GDM1 (cell line): ENCODE measurements at regions not wholly inside any gene's neighbourhood (a gene's known extent, or its start where the extent isn't known, plus 50 kb on each side); places are given as distances from the start of the nearest gene placed in this dataset.

Experiments
- DNase-seq: peaks from one replicate; lab custom pipeline; 2025; lab: John Stamatoyannopoulos, UW

DNA sequence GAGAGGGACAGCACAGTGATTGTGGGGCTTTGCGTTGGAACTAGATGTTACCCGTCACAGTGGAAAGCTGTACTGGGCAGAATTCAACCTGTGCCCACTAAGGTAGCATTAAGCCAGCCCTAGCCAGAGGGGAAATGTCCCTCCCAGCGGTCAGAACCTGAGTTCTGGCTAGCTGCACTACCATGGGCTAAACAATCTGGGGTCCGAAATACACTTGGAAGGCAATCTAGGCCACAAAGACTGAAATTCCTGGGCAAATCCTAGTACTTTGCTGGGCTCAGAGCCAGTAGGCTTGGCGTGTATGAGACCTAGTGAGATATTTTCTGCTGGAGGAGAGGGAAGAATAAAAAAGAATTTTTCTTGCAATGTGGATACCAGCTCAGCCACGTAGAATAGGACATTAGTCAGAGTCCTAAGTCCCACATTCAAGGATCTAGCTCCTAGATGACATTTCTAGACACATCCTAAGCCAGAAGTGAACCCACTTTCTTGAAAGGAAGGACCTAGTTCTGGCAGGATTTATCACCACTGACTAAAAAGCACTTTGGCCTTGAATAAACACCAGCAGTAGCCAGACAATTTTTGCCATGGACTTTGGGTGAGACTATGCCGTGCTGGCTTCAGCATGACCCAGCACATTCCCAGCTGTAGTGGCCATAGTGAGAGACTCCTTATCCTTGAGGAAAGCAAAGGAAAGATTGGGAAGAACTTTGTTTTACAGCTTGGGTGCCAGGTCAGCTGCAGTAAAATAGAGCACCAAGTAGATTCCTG lies 618.0 kb downstream of the BRINP1 start:
- no peak for DNase-seq

GRCh38 chr9:118751848-118752223 lies 617.4 kb downstream of the BRINP1 start:
- DNase-seq, result no peak

DNA sequence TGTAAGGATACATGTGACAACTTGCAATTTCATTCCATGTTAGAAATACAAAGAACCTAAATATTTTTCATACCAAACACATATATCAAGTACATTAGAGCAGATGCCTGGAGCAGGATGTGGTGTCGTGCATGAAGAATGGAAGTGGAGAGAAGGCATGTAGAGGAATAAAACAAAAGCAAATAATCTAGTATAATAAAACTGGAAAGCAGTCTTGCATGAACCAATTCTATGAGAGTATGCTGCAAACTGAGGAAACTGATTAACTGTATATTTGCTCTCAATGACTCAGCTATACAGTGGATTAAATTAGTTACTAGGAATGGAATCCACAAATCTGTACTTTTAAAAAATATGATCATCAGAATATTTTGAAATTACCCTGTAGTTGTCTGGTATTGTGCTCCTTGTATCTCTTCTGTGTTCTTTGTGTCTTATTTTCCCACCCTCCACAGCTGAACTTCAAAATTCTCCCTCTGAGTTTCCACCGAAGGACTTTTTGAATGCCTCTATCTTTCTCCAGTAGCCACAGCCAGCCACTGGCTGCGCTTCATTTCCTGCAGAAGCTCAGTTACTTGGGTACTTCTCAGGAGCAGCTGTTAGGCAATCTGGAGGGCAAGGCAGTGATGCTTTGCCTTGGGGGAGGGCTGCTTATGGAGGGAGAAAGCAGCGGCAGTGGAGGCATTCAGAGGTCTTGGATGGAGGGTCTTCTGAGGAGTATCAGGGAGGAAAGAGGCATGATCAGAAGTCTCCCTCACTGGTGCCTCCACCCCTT lies 608.0 kb downstream of the BRINP1 start:
- DNase-seq, result no peak

DNA sequence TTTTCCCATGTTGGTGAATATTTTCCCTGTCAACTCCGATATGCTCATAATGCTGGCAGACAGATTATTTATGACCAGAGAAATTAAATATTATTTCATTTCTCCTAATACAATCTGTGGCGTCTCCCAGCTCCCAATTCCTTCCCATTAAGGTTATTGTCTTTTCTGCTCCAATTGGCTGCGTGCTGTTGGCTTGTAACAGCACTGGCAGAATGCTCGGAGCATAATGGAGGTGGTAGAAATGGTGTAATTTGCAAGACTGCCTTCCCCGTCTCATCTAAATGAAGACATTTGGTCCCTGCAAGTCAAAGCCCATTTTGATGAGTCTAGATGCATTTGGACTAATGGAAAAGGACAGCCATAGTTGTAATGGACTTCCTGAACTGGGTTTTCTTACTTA lies 601.7 kb downstream of the BRINP1 start:
- no peak for DNase-seq

DNA sequence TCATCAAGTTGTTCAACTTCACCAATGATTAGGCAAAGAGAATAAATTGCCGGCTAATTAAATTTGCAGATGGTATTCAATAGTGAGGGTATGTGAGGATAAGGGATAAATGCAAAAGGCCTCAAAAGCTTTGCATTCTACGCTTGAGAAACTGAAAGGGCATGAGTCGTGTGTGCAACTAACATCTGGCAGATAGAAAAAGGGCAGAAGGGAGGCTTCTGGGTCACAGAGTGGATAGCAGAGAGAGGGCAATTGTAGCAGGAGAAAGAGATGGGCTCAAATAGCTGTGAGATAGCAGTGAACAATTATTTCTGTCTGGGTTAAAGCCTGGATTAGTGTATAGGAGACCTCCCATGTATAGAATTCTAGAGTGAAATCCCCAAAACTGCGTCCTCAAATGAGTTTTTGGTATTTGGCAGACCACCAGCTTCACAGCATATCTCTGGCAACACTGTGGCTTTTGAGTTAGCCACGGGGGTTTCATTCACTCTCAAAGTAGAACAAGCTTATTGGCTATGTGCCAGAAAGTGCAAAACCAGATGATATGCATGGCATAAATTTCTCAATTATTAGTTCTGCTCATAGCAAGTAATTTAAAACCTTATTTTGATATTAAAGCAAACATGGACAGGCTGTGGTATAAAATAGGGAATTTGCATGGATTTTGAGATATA lies 586.3 kb downstream of the BRINP1 start:
- no peak for DNase-seq

GRCh38 chr9:118784033-118784432 lies 585.2 kb downstream of the BRINP1 start:
- no peak for DNase-seq

DNA sequence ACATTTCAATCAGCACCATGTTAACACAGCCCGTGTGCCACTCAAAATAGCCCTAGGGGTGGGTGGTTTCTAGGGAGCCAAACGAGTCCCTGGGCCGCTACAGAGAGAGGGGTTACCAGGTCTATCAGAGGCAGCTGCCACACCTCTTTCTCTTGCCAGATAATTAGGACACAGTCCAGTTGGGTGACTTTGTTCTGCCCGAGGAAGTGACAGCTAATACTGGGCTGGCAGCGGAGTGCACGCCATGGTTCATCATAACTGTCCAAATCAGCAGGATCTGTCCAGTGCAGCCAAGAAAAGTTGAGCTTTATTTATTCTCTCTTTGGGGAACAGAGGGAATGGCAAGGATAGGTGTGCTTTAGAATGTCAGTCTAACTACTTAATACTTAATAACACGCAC lies 583.8 kb downstream of the BRINP1 start:
- DNase-seq, result no peak

DNA sequence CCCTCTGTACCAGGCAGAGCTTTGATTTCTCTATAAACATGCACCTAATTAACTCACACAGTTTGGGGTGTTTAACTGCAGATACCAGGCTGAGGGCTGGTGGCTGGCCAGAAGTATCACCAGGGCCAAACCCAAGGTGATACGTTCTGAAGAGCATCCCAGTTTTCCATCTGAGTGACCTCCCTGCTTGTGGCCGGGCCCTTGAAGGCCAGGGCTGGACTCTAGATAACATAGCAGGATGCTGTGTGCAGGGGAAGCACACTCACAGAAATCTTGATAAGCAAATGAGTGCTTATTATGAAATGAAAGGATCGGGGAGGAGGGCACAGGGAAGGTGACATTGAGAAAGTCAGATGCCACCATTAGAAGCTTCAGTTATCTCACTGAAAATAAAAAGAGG lies 582.4 kb downstream of the BRINP1 start:
- DNase-seq, result no peak

- no peak for DNase-seq
Measured at GRCh38 chr9:118809160-118809625, 560.0 kb downstream of the BRINP1 start.

GRCh38 chr9:118829334-118829733 lies 539.9 kb downstream of the BRINP1 start:
- DNase-seq, result no peak

GRCh38 chr9:118832371-118832770 lies 536.9 kb downstream of the BRINP1 start:
- DNase-seq, result no peak

GRCh38 chr9:118836891-118837290 lies 532.3 kb downstream of the BRINP1 start:
- no peak for DNase-seq

DNA sequence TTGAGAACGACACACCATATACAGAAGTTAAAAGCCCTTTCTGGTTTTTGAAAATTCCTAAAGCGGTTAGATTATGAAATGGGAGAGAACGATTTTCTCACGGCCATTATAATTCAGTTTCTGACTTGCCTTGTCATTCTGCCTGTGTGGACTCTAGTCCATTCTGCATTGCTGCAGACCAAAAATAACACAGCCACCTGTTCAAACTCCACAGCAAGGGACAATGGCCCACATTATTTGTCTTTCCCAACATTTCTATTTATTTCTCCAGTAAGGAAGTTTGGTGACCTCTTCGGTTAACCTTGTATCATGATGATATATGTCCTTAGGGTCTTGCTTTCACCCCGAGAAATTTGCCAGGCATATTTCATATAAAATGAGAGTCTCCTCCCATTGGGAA lies 497.7 kb downstream of the BRINP1 start:
- no peak for DNase-seq

DNA sequence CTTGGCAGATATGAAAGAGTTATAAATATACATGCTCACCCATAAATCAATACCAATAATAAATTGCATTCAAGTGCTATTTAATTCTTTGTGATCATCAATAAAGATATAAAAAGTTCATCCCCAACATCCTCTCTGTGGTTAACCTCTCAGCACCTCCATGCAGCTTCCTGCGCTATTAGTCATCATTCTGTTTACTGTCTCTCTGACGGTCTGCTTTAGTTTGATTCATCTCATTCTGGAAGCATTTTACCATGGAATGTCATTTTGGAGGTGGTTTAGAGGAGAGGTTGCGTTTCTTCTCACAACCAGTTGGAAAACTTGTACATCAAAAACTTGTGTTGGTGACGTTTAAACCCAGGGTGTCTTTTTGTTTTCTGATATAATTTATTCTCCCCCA lies 486.6 kb downstream of the BRINP1 start:
- DNase-seq, result no peak

DNA sequence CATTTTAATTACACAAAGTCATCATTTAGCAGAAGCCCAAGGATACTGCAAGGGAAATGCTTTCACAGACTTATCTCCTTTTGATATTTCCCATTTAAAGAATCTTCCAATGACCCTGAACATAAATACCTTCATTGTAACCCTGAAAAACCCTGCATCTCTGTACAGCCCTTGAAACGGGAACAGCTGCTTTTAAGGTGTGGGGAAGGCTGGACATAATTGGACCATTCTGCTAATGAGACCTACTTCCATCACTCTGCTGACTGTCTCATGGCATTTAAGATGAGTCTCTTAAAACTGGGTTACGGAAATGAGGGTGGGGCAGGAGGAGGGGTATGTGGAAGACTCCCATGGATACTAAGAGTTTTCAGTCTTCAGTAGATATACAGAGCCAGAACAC lies 485.8 kb downstream of the BRINP1 start:
- DNase-seq, result no peak

DNA sequence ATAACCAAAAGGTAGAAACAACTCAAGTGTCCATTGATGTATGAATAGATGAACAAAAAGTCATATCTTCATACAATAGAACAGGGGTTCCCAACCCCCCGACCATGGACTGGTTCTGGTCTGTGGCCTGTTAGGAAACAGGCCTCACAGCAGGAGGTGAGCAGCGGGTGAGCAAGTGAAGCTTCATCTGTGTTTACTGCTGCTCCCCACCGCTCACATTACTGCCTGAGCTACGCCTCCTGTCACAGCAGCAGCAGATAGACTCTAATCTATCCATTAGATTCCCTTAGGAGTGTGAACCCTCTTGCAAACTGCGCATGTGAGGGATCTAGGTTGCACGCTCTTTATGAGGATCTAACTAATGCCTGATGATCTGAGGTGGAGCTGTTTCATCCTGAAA lies 478.0 kb downstream of the BRINP1 start:
- DNase-seq, result no peak

DNA sequence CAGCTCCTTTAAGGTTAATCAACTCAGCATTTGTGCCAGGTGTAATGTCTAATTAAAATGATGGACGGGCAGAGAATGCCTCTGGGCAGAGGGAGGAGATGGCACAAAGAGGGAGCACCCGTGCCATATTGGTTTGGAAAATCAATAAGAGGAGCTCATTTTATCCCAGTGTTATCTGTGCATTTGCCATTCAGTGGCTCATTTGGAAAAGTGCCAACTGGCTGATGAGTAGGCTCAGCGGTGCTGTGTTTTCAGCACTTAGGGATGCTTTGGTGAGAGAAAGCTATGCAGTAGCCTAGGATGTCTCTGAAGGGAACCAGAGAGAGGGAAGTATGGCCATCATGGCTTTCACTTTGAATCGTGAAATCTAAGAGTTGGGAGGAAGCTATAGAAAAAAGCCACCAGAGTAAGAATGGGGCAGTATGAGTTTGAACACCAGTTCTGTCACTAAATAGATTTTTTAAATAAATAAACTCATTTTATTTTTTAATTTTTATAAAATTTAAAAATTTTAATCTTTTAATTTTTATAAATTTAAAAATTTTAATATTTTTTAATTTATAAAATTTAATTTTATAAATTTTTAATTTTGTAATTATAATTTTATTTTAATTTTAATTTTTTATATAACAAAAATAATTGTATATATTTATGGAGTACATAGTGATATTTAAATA lies 472.8 kb downstream of the BRINP1 start:
- no peak for DNase-seq

- no peak for DNase-seq
Measured at GRCh38 chr9:118918180-118918579, 451.1 kb downstream of the BRINP1 start.

DNA sequence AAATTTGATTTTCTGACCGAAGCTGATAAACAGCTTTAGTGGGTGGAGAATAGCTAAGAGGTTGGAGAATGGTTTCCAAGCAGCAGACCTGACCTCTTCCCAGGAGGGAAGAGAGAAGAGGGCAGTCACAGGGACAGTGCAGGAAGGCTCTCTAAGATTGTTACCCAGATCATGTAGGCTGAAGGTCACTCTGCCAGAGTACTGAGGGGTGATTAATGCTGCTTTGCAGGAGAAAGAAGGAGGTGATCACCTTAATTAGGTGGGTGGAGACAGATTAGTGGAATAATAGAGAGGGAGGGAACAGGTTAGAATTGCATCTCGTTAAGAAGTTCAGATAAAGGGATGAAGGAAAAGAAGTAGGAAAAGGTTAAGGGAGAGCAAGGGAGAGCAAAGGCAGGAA lies 440.5 kb downstream of the BRINP1 start:
- no peak for DNase-seq

DNA sequence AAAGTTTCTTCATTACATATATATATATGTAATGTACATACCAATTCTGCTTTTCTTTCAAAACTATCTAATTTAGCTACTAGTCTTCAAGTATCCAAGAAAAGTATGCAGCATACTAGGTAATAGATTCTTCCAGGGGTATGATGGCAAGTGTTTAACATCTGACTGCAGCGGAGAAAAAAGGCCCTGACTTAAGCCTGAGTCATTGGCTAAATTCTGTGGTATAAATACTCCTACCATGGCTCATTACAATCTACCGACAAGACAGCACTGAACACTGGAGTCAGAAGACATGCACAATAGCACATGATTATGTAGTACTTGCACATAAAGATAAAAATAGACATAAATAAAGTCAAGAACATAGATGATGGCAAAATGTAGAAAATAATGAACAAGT lies 439.9 kb downstream of the BRINP1 start:
- DNase-seq, result no peak

DNA sequence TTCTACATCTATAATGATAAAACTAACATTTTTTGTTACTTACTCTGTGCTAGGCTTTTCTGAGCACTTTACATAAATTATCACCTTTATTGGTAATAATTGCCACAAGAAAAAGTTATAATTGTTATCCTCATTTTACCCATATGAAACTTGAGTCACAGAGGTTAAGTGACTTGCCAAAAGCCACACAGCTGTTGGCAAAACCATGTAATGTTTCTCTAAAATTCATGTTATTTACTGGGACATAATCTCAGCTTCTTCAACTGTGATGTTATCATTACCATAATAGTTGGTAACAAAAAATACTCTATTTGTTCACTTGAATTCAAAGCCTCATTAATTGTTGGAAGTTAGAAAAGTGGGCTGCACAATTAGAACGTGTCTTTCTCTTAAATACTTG lies 437.3 kb downstream of the BRINP1 start:
- DNase-seq, result no peak

DNA sequence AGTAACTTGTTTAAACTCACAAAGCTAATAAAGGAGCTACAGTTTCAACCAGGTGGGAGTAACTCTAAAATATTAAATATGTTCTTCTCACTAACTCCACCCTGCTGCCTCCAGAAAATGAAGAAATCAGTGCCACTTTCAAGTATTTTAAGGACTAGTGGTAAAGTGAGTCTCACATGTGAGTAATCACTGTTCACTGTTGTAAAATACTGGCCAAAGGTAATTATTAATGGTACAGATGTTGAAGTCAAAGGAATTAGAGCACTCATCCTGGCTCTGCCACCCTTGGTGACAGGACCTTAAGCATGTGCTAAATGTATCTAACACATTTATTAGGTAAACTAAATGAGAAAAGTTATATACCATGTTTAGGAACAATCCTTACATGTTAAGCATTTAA lies 430.7 kb downstream of the BRINP1 start:
- no peak for DNase-seq
